HEK293 (cell line): ENCODE measurements at regions not wholly inside any gene's neighbourhood (a gene's known extent, or its start where the extent isn't known, plus 50 kb on each side); places are given as distances from the start of the nearest gene placed in this dataset.

Experiments used
- CTCF ChIA-PET: fragments of 350-600 bp; formaldehyde crosslinking; extraction: SDS; loops from one replicate; lab custom pipeline; 2021; ENCODE audit warnings: antibody characterized with exemption; lab: Yijun Ruan, JAX
- POLR2A ChIA-PET: fragments of 300-600 bp; formaldehyde crosslinking; extraction: SDS; loops from one replicate; lab custom pipeline; 2020; ENCODE audit warnings: antibody characterized with exemption, inconsistent platforms; lab: Yijun Ruan, JAX
- H3K27ac ChIP-seq: fragments of 200-500 bp; sonication (Bioruptor generic); 2 replicates; pipeline ENCODE4 v1.5.1; 2014; ENCODE audit warnings: low read depth, low read length, control low read depth, inconsistent platforms; ENCODE audit errors: extremely low read depth
- H3K36me3 ChIP-seq, 2 experiments: fragments of 200-500 bp in 1 of 2; sonication (Bioruptor generic) in 1 of 2; 1 replicate in 1 of 2; 2 replicates in 1 of 2; pipeline ENCODE4 v1.5.1; 2014 to 2017; ENCODE audit warnings: inconsistent platforms in 2 of 2, low read length in 2 of 2; ENCODE audit not compliant: control insufficient read depth in 2 of 2, insufficient read depth in 1 of 2
- H3K4me1 ChIP-seq: fragments of 200-500 bp; sonication (Bioruptor generic); 2 replicates; pipeline ENCODE4 v1.5.1; 2014; ENCODE audit warnings: mild to moderate bottlenecking, low read length, inconsistent platforms; ENCODE audit not compliant: control insufficient read depth, insufficient read depth
- H3K4me3 ChIP-seq: 2 replicates; pipeline ENCODE4 v1.5.1; 2011; ENCODE audit warnings: low read depth, mild to moderate bottlenecking, control low read depth, low read length, moderate library complexity
- H3K9me3 ChIP-seq: fragments of 200-500 bp; sonication (Bioruptor generic); 2 replicates; pipeline ENCODE4 v1.5.1; 2014; ENCODE audit warnings: low read depth, low read length, inconsistent platforms; ENCODE audit not compliant: control insufficient read depth, insufficient read depth
- FEZF1 ChIP-seq: fragments of 450-650 bp; formaldehyde crosslinking; IDR thresholded peaks from 2 replicates; pipeline ENCODE4 v1.5.1; 2016; ENCODE audit warnings: missing biosample characterization, missing genetic modification characterization
- GFI1B ChIP-seq: fragments of 450-650 bp; formaldehyde crosslinking; IDR thresholded peaks from 2 replicates; pipeline ENCODE4 v1.5.1; 2016; ENCODE audit warnings: missing biosample characterization, missing genetic modification characterization
- GLI4 ChIP-seq: fragments of 450-650 bp; formaldehyde crosslinking; IDR thresholded peaks from 2 replicates; pipeline ENCODE4 v1.5.1; 2016; ENCODE audit warnings: missing biosample characterization, missing genetic modification characterization
- SP3 ChIP-seq: fragments of 450-650 bp; formaldehyde crosslinking; IDR thresholded peaks from 2 replicates; pipeline ENCODE4 v1.5.1; 2016; ENCODE audit warnings: missing biosample characterization, missing genetic modification characterization
- ZBTB20 ChIP-seq: fragments of 450-650 bp; formaldehyde crosslinking; IDR thresholded peaks from 2 replicates; pipeline ENCODE4 v1.5.1; 2016; ENCODE audit warnings: missing biosample characterization, missing genetic modification characterization
- ZFP41 ChIP-seq: fragments of 450-650 bp; formaldehyde crosslinking; IDR thresholded peaks from 2 replicates; pipeline ENCODE4 v1.5.1; 2016; ENCODE audit warnings: missing biosample characterization, missing genetic modification characterization, borderline replicate concordance
- ZIC2 ChIP-seq: fragments of 450-650 bp; formaldehyde crosslinking; IDR thresholded peaks from 2 replicates; pipeline ENCODE4 v1.5.1; 2016; ENCODE audit warnings: missing biosample characterization, missing genetic modification characterization
- ZNF10 ChIP-seq: fragments of 450-650 bp; formaldehyde crosslinking; IDR thresholded peaks from 2 replicates; pipeline ENCODE4 v1.5.1; 2017; ENCODE audit warnings: missing biosample characterization, missing genetic modification characterization
- ZNF114 ChIP-seq: fragments of 450-650 bp; formaldehyde crosslinking; IDR thresholded peaks from 2 replicates; pipeline ENCODE4 v1.5.0; 2017; ENCODE audit warnings: missing biosample characterization, missing genetic modification characterization
- ZNF184 ChIP-seq: fragments of 450-650 bp; IDR thresholded peaks from 2 replicates; pipeline ENCODE4 v1.5.1; 2018; ENCODE audit warnings: missing biosample characterization, mild to moderate bottlenecking, missing genetic modification characterization
- ZNF266 ChIP-seq: fragments of 450-650 bp; formaldehyde crosslinking; IDR thresholded peaks from 2 replicates; pipeline ENCODE4 v1.5.1; 2016; ENCODE audit warnings: missing biosample characterization, missing genetic modification characterization, low read depth
- ZNF292 ChIP-seq: fragments of 450-650 bp; formaldehyde crosslinking; IDR thresholded peaks from 2 replicates; pipeline ENCODE4 v1.5.1; 2016; ENCODE audit warnings: low read depth, missing biosample characterization, missing genetic modification characterization, borderline replicate concordance
- ZNF311 ChIP-seq: fragments of 450-650 bp; formaldehyde crosslinking; IDR thresholded peaks from 2 replicates; pipeline ENCODE4 v1.5.1; 2017; ENCODE audit warnings: missing biosample characterization, missing genetic modification characterization, borderline replicate concordance
- ZNF335 ChIP-seq: fragments of 450-650 bp; formaldehyde crosslinking; conservative IDR thresholded peaks from 2 replicates; pipeline ENCODE4 v1.5.1; 2016; ENCODE audit warnings: missing biosample characterization, missing genetic modification characterization
- ZNF544 ChIP-seq: fragments of 450-650 bp; formaldehyde crosslinking; IDR thresholded peaks from 2 replicates; pipeline ENCODE4 v1.5.0; 2017; ENCODE audit warnings: missing biosample characterization, missing genetic modification characterization
- ZNF561 ChIP-seq: fragments of 450-650 bp; IDR thresholded peaks from 2 replicates; pipeline ENCODE4 v1.5.1; 2018; ENCODE audit warnings: missing biosample characterization, missing genetic modification characterization, borderline replicate concordance
- ZNF610 ChIP-seq: fragments of 450-650 bp; formaldehyde crosslinking; IDR thresholded peaks from 2 replicates; pipeline ENCODE4 v1.5.1; 2016; ENCODE audit warnings: missing biosample characterization, missing genetic modification characterization, borderline replicate concordance
- ZNF626 ChIP-seq: fragments of 450-650 bp; sonication (Bioruptor Pico); formaldehyde crosslinking; IDR thresholded peaks from 2 replicates; pipeline ENCODE4 v1.5.1; 2018; ENCODE audit warnings: missing biosample characterization, missing genetic modification characterization, inconsistent platforms
- ZXDB ChIP-seq: fragments of 450-650 bp; formaldehyde crosslinking; IDR thresholded peaks from 2 replicates; pipeline ENCODE4 v1.5.1; 2016; ENCODE audit warnings: missing biosample characterization, missing genetic modification characterization
- TF ChIP-seq, protein P1 (sequence below): fragments of 450-650 bp; formaldehyde crosslinking; IDR thresholded peaks from 2 replicates; pipeline ENCODE4 v1.5.1; 2016; ENCODE audit warnings: missing biosample characterization, missing genetic modification characterization
- TF ChIP-seq, protein P2 (sequence below): fragments of 450-650 bp; formaldehyde crosslinking; IDR thresholded peaks from 2 replicates; pipeline ENCODE4 v1.5.1; 2016; ENCODE audit warnings: missing biosample characterization, missing genetic modification characterization
- TF ChIP-seq, protein P3 (sequence below): fragments of 450-650 bp; IDR thresholded peaks from 2 replicates; pipeline ENCODE4 v1.5.1; 2018; ENCODE audit warnings: missing biosample characterization, mild to moderate bottlenecking, missing genetic modification characterization
- TF ChIP-seq, protein P4 (sequence below): fragments of 450-650 bp; formaldehyde crosslinking; IDR thresholded peaks from 2 replicates; pipeline ENCODE4 v1.5.1; 2017; ENCODE audit warnings: missing biosample characterization, missing genetic modification characterization

DNA sequence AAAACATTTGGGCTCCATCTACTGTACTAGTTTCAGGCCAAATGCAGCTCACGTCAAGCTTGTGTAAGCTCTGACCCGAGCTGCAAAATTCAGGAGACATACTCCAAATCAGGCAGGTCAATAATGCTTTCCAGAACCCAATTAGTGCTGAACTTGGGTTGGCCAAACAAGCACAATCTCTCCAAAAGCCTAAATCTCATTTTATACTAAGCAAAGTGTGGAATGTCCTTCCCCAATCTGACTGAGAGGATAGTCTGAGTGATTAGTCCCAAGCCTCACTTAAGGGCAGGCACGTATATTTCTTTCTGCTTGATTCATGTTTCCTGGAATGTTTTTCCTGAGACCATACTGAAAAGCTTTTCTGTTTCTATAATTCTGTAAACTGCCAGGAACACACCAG is 79.9 kb downstream of the NKX6-1 start:
- TF ChIP-seq ZNF610 (tag by site-specific recombination) (no peak), ZNF544 (tag by site-specific recombination) (no peak), ZFP41 (tag by site-specific recombination) (no peak), ZNF114 (tag by site-specific recombination) (no peak), ZNF184 (tag by site-specific recombination) (no peak), ZNF561 (tag by site-specific recombination) (no peak), ZNF292 (tag by site-specific recombination) (no peak), ZNF10 (tag by site-specific recombination) (no peak), ZNF626 (tag by site-specific recombination) (no peak), ZNF311 (tag by site-specific recombination) (no peak), GLI4 (tag by site-specific recombination) (no peak), GFI1B (no peak)
- TF ChIP-seq, protein P1, sequence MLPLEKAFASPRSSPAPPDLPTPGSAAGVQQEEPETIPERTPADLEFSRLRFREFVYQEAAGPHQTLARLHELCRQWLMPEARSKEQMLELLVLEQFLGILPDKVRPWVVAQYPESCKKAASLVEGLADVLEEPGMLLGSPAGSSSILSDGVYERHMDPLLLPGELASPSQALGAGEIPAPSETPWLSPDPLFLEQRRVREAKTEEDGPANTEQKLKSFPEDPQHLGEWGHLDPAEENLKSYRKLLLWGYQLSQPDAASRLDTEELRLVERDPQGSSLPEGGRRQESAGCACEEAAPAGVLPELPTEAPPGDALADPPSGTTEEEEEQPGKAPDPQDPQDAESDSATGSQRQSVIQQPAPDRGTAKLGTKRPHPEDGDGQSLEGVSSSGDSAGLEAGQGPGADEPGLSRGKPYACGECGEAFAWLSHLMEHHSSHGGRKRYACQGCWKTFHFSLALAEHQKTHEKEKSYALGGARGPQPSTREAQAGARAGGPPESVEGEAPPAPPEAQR (tag by site-specific recombination), result no peak
- TF ChIP-seq, protein P2, sequence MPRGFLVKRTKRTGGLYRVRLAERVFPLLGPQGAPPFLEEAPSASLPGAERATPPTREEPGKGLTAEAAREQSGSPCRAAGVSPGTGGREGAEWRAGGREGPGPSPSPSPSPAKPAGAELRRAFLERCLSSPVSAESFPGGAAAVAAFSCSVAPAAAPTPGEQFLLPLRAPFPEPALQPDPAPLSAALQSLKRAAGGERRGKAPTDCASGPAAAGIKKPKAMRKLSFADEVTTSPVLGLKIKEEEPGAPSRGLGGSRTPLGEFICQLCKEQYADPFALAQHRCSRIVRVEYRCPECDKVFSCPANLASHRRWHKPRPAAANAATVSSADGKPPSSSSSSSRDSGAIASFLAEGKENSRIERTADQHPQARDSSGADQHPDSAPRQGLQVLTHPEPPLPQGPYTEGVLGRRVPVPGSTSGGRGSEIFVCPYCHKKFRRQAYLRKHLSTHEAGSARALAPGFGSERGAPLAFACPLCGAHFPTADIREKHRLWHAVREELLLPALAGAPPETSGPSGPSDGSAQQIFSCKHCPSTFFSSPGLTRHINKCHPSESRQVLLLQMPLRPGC (tag by site-specific recombination), result no peak
- TF ChIP-seq, protein P3, sequence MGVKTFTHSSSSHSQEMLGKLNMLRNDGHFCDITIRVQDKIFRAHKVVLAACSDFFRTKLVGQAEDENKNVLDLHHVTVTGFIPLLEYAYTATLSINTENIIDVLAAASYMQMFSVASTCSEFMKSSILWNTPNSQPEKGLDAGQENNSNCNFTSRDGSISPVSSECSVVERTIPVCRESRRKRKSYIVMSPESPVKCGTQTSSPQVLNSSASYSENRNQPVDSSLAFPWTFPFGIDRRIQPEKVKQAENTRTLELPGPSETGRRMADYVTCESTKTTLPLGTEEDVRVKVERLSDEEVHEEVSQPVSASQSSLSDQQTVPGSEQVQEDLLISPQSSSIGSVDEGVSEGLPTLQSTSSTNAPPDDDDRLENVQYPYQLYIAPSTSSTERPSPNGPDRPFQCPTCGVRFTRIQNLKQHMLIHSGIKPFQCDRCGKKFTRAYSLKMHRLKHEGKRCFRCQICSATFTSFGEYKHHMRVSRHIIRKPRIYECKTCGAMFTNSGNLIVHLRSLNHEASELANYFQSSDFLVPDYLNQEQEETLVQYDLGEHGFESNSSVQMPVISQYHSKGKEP, result no peak
- Histone ChIP-seq H3K27ac (no peak overlapping the region), H3K9me3 (no peaks in the 10 kb centered on the region), H3K4me1 (no peaks in the 10 kb centered on the region), H3K4me3 (no peak overlapping the region), H3K36me3 (no peaks in the 10 kb centered on the region)
- ChIA-PET POLR2A (no interaction called here), CTCF (interaction anchor here (1.2 to 1.5 kb wide), 2 partner anchors 11 to 32 kb away, joined by 3 read pairs; no protein-coding TSS in a partner anchor)

DNA sequence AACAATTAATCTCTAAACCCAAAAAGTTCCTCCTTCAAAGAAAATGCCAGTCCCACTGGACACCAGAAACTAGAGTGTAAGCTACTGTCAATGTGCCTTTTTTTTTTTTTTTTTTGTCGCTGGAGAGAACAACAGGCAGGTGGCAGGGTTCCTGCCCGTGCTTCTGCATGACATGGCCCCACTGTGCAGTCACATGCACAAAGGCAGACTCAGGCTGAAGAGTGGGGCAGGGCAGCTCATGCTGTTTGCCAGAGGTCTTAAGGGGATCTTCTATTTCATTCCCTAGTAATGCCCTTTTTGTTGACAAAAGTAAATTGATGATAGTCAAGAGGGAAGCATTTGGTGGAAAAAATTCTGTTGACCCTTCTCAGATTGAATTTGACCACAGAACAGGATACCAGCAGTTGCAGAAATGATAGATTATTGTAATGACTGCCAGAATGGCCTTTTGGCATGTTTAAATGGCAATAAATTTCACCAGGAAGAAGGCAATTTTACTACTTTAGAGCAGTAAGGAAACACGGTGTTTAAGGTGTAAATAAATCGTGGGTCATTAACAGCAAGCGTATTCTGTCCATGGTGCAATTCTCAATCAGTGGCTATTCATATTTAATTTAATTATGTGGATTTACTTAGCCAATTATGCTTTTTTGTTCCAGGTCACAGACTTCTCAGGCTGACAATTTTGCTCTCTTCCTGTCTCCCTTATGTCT is 80.9 kb downstream of the NKX6-1 start:
- POLR2A ChIA-PET, result no interaction called here

More for the DNA sequence above, 80.9 kb downstream of the NKX6-1 start:
- CTCF ChIA-PET, result interaction anchor here (1.5 kb wide), 1 partner anchor 12 kb away, joined by 3 read pairs; no protein-coding TSS in a partner anchor
- peak; percentile 51 for TF ChIP-seq ZBTB20 (tag by site-specific recombination)
- TF ChIP-seq ZNF335 (tag by site-specific recombination), result peak; percentile 45
- no peak for TF ChIP-seq ZNF266 (tag by site-specific recombination)
- TF ChIP-seq SP3 (tag by site-specific recombination), result no peak
- TF ChIP-seq ZXDB (tag by site-specific recombination), result no peak
- TF ChIP-seq, protein P4, sequence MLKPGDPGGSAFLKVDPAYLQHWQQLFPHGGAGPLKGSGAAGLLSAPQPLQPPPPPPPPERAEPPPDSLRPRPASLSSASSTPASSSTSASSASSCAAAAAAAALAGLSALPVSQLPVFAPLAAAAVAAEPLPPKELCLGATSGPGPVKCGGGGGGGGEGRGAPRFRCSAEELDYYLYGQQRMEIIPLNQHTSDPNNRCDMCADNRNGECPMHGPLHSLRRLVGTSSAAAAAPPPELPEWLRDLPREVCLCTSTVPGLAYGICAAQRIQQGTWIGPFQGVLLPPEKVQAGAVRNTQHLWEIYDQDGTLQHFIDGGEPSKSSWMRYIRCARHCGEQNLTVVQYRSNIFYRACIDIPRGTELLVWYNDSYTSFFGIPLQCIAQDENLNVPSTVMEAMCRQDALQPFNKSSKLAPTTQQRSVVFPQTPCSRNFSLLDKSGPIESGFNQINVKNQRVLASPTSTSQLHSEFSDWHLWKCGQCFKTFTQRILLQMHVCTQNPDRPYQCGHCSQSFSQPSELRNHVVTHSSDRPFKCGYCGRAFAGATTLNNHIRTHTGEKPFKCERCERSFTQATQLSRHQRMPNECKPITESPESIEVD (tag by site-specific recombination), result peak; percentile 40
- TF ChIP-seq FEZF1 (tag by site-specific recombination), result peak; percentile 74
- 0 out of 2 replicates have a peak, but pooled peaks have one; percentile 15 for TF ChIP-seq ZIC2 (tag by site-specific recombination)
- peak; percentile 80 for TF ChIP-seq GFI1B
- TF ChIP-seq, all 188 proteins: peak for 6
- no peaks in the 10 kb centered on the region for H3K36me3 ChIP-seq
- no peaks in the 10 kb centered on the region for H3K4me1 ChIP-seq
- no peak overlapping the region for H3K4me3 ChIP-seq
- H3K9me3 ChIP-seq, result no peaks in the 10 kb centered on the region
- H3K27ac ChIP-seq, result no peak overlapping the region
